ENCODE measurements at regions not wholly inside any gene's neighbourhood (a gene's known extent, or its start where the extent isn't known, plus 50 kb on each side); places are given as distances from the start of the nearest gene placed in this dataset.

DNA sequence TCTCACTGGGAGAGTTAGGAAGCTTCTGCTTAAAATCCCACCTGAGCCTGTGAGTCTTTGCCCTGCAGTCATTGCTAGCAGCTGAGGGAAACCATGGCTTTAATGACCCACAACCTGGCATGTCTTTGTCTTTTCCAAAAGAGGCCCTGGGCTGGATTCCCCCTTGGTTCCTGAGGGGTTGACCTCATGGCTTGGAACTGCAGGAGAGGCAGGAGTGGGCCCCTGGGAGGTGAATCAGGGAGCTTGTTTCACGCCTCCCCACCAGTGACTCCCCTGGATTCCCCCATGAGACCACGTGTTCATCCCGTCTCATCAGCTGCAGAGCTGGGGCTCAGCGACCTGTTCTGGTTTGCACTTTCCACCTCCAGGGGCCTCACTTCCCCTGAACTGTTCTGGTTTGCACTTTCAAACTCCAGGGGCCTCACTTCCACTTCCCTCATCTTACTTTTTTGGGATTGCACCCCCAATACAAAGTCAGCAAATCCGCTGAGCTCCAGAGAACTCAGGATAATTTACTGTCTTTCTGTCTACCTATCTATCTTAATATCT, 58.5 kb upstream of the TMEM18 start:
- TF ChIP-seq, protein P1, sequence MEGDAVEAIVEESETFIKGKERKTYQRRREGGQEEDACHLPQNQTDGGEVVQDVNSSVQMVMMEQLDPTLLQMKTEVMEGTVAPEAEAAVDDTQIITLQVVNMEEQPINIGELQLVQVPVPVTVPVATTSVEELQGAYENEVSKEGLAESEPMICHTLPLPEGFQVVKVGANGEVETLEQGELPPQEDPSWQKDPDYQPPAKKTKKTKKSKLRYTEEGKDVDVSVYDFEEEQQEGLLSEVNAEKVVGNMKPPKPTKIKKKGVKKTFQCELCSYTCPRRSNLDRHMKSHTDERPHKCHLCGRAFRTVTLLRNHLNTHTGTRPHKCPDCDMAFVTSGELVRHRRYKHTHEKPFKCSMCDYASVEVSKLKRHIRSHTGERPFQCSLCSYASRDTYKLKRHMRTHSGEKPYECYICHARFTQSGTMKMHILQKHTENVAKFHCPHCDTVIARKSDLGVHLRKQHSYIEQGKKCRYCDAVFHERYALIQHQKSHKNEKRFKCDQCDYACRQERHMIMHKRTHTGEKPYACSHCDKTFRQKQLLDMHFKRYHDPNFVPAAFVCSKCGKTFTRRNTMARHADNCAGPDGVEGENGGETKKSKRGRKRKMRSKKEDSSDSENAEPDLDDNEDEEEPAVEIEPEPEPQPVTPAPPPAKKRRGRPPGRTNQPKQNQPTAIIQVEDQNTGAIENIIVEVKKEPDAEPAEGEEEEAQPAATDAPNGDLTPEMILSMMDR (IDR thresholded peaks at IDR 0.05) = no peak
- TF ChIP-seq EP300 (IDR thresholded peaks at IDR 0.05) = no peak
- no peak for TF ChIP-seq POLR2A (IDR thresholded peaks at IDR 0.05)
- Histone ChIP-seq H3K27ac (no peak overlapping the region), H3K9me3 (no peaks in the 10 kb centered on the region), H3K36me3 (no peaks in the 10 kb centered on the region), H3K27me3 (peaks cover 0 to 20% of the 10 kb centered on the region in 2 donors), H3K4me1 (peaks cover 0 to 13% (median 9%) of the 10 kb centered on the region in 4 donors), H3K4me3 (no peak overlapping the region)
- no peak for DNase-seq (ENCODE audit: low spot score in 2 of 2)
- WGBS, 2 donors = 34 to 45% methylated on average over 5 of the region's 5 CpGs

GRCh38 chr2:734496-734895, 57.3 kb upstream of the TMEM18 start:
- Histone ChIP-seq H3K4me3 (no peak overlapping the region), H3K4me1 (peaks cover 0 to 2% (median under 1%) of the 10 kb centered on the region in 4 donors), H3K9me3 (no peaks in the 10 kb centered on the region), H3K36me3 (no peaks in the 10 kb centered on the region), H3K27me3 (peaks cover 0 to 19% of the 10 kb centered on the region in 2 donors), H3K27ac (no peak overlapping the region)
- 79 to 86% methylated on average over 8 of the region's 8 CpGs for WGBS, 2 donors
- no peak for DNase-seq (ENCODE audit: low spot score in 2 of 2)
- TF ChIP-seq, protein P1 (IDR thresholded peaks at IDR 0.05) = no peak
- TF ChIP-seq POLR2A (IDR thresholded peaks at IDR 0.05) (no peak), EP300 (IDR thresholded peaks at IDR 0.05) (no peak)

DNA sequence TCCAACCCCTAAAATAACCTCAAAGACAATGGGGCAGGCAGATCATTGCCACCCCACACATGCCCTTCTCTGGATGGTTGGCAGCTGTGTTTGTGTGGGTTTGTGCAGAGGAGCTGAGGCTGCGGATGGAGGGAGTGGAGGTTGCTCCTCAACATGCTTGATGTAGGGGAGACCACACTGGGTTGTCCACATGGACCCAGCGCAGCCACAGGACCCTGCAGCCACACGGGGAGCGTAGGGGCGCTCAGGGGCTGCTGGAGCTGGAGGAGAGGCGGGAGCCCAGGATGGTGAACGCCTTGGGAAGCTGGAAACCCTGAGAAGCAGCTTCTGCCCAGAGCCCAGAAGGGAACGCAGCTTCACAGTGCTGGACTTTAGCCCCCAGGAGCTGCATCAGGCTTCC, 56.3 kb upstream of the TMEM18 start:
- WGBS, 2 donors = 81 to 90% methylated on average over 8 of the region's 8 CpGs
- Histone ChIP-seq H3K27me3 (peaks cover 0 to 15% of the 10 kb centered on the region in 2 donors), H3K4me3 (no peak overlapping the region), H3K27ac (no peak overlapping the region), H3K4me1 (no peaks in the 10 kb centered on the region), H3K9me3 (no peaks in the 10 kb centered on the region), H3K36me3 (no peaks in the 10 kb centered on the region)
- no peak for TF ChIP-seq EP300 (IDR thresholded peaks at IDR 0.05)
- TF ChIP-seq POLR2A (IDR thresholded peaks at IDR 0.05) = no peak
- TF ChIP-seq, protein P1 (IDR thresholded peaks at IDR 0.05) = no peak
- DNase-seq (ENCODE audit: low spot score in 2 of 2) = no peak

DNA sequence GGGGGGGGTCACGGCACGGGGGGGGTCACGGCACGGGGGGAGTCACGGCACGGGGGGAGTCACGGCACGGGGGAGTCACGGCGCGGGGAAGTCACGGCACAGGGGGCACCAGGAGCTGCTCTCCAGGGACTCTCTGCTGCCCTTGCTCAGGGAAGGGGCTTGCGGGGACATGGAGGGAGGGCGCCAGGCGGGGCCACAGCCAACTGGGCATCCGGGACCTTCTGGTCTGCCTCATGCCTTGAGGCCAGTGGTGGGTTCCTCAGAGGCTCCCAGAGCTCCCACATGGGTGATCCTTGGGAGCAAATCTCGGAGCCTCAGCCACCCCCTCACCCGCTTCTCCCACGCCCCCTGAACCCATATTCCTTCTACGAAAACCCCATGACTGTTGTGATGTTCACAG, 55.8 kb upstream of the TMEM18 start:
- no peaks in the 10 kb centered on the region for H3K4me1 ChIP-seq
- TF ChIP-seq EP300 (IDR thresholded peaks at IDR 0.05) (no peak), POLR2A (IDR thresholded peaks at IDR 0.05) (no peak)
- TF ChIP-seq, protein P1 (IDR thresholded peaks at IDR 0.05) = no peak
- H3K27me3 ChIP-seq = peaks cover 0 to 11% of the 10 kb centered on the region in 2 donors
- H3K36me3 ChIP-seq = no peaks in the 10 kb centered on the region
- H3K4me3 ChIP-seq = no peak overlapping the region
- no peak for DNase-seq (ENCODE audit: low spot score in 2 of 2)
- WGBS, 2 donors = 89 to 91% methylated on average over 14 to 20 of the region's 20 CpGs
- H3K27ac ChIP-seq = no peak overlapping the region
- H3K9me3 ChIP-seq = no peaks in the 10 kb centered on the region

DNA sequence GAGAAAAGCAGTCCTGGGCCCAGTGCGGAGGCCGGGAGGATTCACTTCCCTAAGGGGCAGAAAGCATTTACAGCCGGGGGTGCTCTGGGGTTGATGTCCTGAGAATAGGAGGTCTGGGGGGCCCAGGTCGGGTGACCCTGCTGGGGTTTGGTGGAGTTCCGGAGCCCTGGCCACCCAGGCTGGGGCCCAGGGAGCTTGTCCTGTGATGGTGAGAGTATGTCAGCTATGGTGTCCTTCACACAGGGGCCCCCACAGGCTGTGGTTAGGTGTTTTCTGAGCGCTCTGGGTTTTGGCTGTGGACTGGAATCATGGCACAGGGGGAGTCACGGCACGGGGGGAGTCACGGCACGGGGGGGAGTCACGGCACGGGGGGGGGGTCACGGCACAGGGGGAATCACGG, 54.5 kb upstream of the TMEM18 start:
- no peak for DNase-seq (ENCODE audit: low spot score in 2 of 2)
- TF ChIP-seq POLR2A (IDR thresholded peaks at IDR 0.05) (no peak), EP300 (IDR thresholded peaks at IDR 0.05) (no peak)
- TF ChIP-seq, protein P1 (IDR thresholded peaks at IDR 0.05) = no peak
- 75 to 94% methylated on average over 3 to 4 of the region's 14 CpGs for WGBS, 2 donors

More for the DNA sequence above, 54.5 kb upstream of the TMEM18 start:
- peaks cover 0 to 8% of the 10 kb centered on the region in 2 donors for H3K27me3 ChIP-seq
- no peak overlapping the region for H3K4me3 ChIP-seq
- H3K36me3 ChIP-seq = no peaks in the 10 kb centered on the region
- no peak overlapping the region for H3K27ac ChIP-seq
- no peaks in the 10 kb centered on the region for H3K4me1 ChIP-seq
- no peaks in the 10 kb centered on the region for H3K9me3 ChIP-seq
